A549 (cell line): ENCODE measurements at regions not wholly inside any gene's neighbourhood (a gene's known extent, or its start where the extent isn't known, plus 50 kb on each side); places are given as distances from the start of the nearest gene placed in this dataset.

Experiments used
- ATAC-seq, 2 experiments: fragments of 200-7000 bp in 1 of 2; fragments of >200 bp in 1 of 2; cut with Nextera tagmentation in 1 of 2; cut with Tn5 transposase in 1 of 2; 3 replicates each; pipeline versions ENCODE4 v1.8.0 to v1.9.1; 2018 to 2020; ENCODE audit warnings: mild to moderate bottlenecking in 1 of 2, moderate library complexity in 1 of 2
- CTCF ChIA-PET: fragments of 300-600 bp; sonication (Branson Sonifier 250); formaldehyde crosslinking; extraction: SDS; loops from one replicate; lab custom pipeline; 2021; ENCODE audit warnings: antibody characterized with exemption, inconsistent platforms; lab: Yijun Ruan, JAX
- POLR2A ChIA-PET: fragments of 350-600 bp; formaldehyde crosslinking; extraction: SDS; loops from one replicate; lab custom pipeline; 2021; ENCODE audit warnings: antibody characterized with exemption, inconsistent platforms; lab: Yijun Ruan, JAX
- DNase-seq, 2 experiments: peaks; one replicate each; pipeline versions ENCODE4 v3.0.0 to v3.0.0-alpha.2; 2011 to 2016; ENCODE audit warnings: low read depth in 1 of 2, low spot score in 1 of 2
- FAIRE-seq: peaks from 2 replicates; lab custom pipeline; 2011; peaks lifted over from hg19 to GRCh38; lab: Jason Lieb, UNC
- H3K27ac ChIP-seq, 2 experiments: fragments of >200 bp; sonication (Bioruptor Twin); formaldehyde crosslinking; 3 replicates each; pipeline ENCODE4 v1.5.1; 2016 to 2017
- H3K4me1 ChIP-seq: fragments of >200 bp; sonication (Bioruptor Twin); formaldehyde crosslinking; 3 replicates; pipeline ENCODE4 v1.6.1; 2016
- H3K4me2 ChIP-seq: fragments of >200 bp; sonication (Bioruptor Twin); formaldehyde crosslinking; 3 replicates; pipeline ENCODE4 v1.6.1; 2016
- H3K4me3 ChIP-seq: fragments of >200 bp; sonication (Bioruptor Twin); formaldehyde crosslinking; 3 replicates; pipeline ENCODE4 v1.5.1; 2016
- H3K9me3 ChIP-seq: fragments of >200 bp; sonication (Bioruptor Twin); formaldehyde crosslinking; 3 replicates; pipeline ENCODE4 v1.6.1; 2016
- ATOH8 ChIP-seq: fragments of 250-450 bp; sonication (Bioruptor Pico); IDR thresholded peaks from 2 replicates; pipeline ENCODE4 v1.5.0; 2020; ENCODE audit warnings: low read depth, mild to moderate bottlenecking, moderate library complexity
- BCL3 ChIP-seq: fragments of >200 bp; sonication (Bioruptor Twin); formaldehyde crosslinking; IDR thresholded peaks from 3 replicates; pipeline ENCODE4 v1.6.1; 2016
- BHLHE40 ChIP-seq: IDR thresholded peaks from 2 replicates; pipeline ENCODE4 v1.6.1; 2012; ENCODE audit warnings: low read depth, low read length, inconsistent platforms
- CHD4 ChIP-seq: fragments of 200-600 bp; sonication (generic); IDR thresholded peaks from 2 replicates; pipeline ENCODE4 v1.6.1; 2016; ENCODE audit warnings: antibody characterized with exemption, mild to moderate bottlenecking, borderline replicate concordance
- ELK1 ChIP-seq: fragments of 150-350 bp; IDR thresholded peaks from 2 replicates; pipeline ENCODE4 v1.6.1; 2014; ENCODE audit warnings: low read depth, mild to moderate bottlenecking, low read length
- FOSB ChIP-seq: fragments of 250-450 bp; sonication (Bioruptor Pico); IDR thresholded peaks from 2 replicates; pipeline ENCODE4 v1.5.0; 2020; ENCODE audit warnings: mild to moderate bottlenecking, moderate library complexity
- HDAC2 ChIP-seq: fragments of 200-600 bp; sonication (generic); IDR thresholded peaks from 2 replicates; pipeline ENCODE4 v1.6.1; 2016
- HEYL ChIP-seq: fragments of 250-450 bp; sonication (Bioruptor Pico); IDR thresholded peaks from 2 replicates; pipeline ENCODE4 v1.8.0; 2021; ENCODE audit warnings: mild to moderate bottlenecking, moderate library complexity
- KDM5A ChIP-seq: fragments of 200-600 bp; sonication (generic); IDR thresholded peaks from 2 replicates; pipeline ENCODE4 v1.6.1; 2016; ENCODE audit warnings: antibody characterized with exemption, mild to moderate bottlenecking
- MAFK ChIP-seq: fragments of 450-650 bp; IDR thresholded peaks from 2 replicates; pipeline ENCODE4 v1.6.1; 2014; ENCODE audit not compliant: partially characterized antibody
- MAX ChIP-seq: IDR thresholded peaks from 2 replicates; pipeline ENCODE4 v1.6.1; 2012
- MYC ChIP-seq: IDR thresholded peaks from 2 replicates; pipeline ENCODE4 v1.6.1; 2012; ENCODE audit warnings: mild to moderate bottlenecking, inconsistent platforms, low read length, improper control_type of control experiment, borderline replicate concordance
- NFE2L2 ChIP-seq: fragments of 150-350 bp; conservative IDR thresholded peaks from 2 replicates; pipeline ENCODE4 v1.6.1; 2014; ENCODE audit warnings: low read length
- NPAS2 ChIP-seq: fragments of 250-450 bp; sonication (Bioruptor Pico); IDR thresholded peaks from 2 replicates; pipeline ENCODE4 v1.8.0; 2022; ENCODE audit warnings: mild to moderate bottlenecking, moderate library complexity, borderline replicate concordance
- PBX3 ChIP-seq: IDR thresholded peaks from 2 replicates; pipeline ENCODE4 v1.6.1; 2012
- RAD21 ChIP-seq, 2 experiments: fragments of >200 bp in 1 of 2; sonication (Bioruptor Twin) in 1 of 2; formaldehyde crosslinking in 1 of 2; IDR thresholded peaks in 1 of 2; conservative IDR thresholded peaks in 1 of 2; 2 replicates in 1 of 2; 3 replicates in 1 of 2; pipeline ENCODE4 v1.6.1; 2012 to 2018; ENCODE audit warnings: inconsistent platforms in 1 of 2
- RARB ChIP-seq: fragments of 250-450 bp; sonication (Bioruptor Pico); IDR thresholded peaks from 2 replicates; pipeline ENCODE4 v1.8.0; 2021; ENCODE audit warnings: mild to moderate bottlenecking, moderate library complexity
- RCOR1 ChIP-seq: fragments of 150-350 bp; IDR thresholded peaks from 2 replicates; pipeline ENCODE4 v1.6.1; 2014; ENCODE audit warnings: antibody characterized with exemption, low read length, low read depth
- REST ChIP-seq: fragments of 200-600 bp; sonication (generic); IDR thresholded peaks from 2 replicates; pipeline ENCODE4 v1.6.1; 2016; ENCODE audit warnings: antibody characterized with exemption, mild to moderate bottlenecking, moderate library complexity
- RFX5 ChIP-seq: fragments of 450-650 bp; IDR thresholded peaks from 2 replicates; pipeline ENCODE4 v1.7.1; 2014; ENCODE audit warnings: antibody characterized with exemption, mild to moderate bottlenecking, moderate library complexity
- USF2 ChIP-seq: fragments of 450-650 bp; IDR thresholded peaks from 2 replicates; pipeline ENCODE4 v1.6.1; 2014; ENCODE audit warnings: antibody characterized with exemption
- ZFP36 ChIP-seq: fragments of 450-650 bp; IDR thresholded peaks from 2 replicates; pipeline ENCODE4 v1.6.1; 2014; ENCODE audit warnings: borderline replicate concordance; ENCODE audit not compliant: partially characterized antibody
- WGBS: methylation state at CpG from one replicate; pipeline ENCODE4 v1.1.6; 2017; ENCODE audit errors: missing lambda C conversion rate; 5-methylcytosine and 5-hydroxymethylcytosine counted together

GRCh38 chr4:44019721-44020120, 428.9 kb downstream of the KCTD8 start (continued):
- TF ChIP-seq ELK1 (no peak), MYC (no peak), NPAS2 (no peak), RAD21 (conservative IDR thresholded peaks at IDR 0.05 in 1 of 2, IDR thresholded peaks at IDR 0.05 in 1 of 2) (no peak), USF2 (no peak), HEYL (CRISPR knock-in tag) (no peak), MAFK (no peak)

GRCh38 chr4:44025376-44026020, 423.1 kb downstream of the KCTD8 start:
- H3K4me1 ChIP-seq: no peaks in the 10 kb centered on the region
- ATAC-seq (no peak), FAIRE-seq (no peak), DNase-seq (no peak)
- H3K9me3 ChIP-seq: no peaks in the 10 kb centered on the region
- POLR2A ChIA-PET: no interaction called here
- 22% methylated on average over 3 of the region's 3 CpGs for WGBS
- H3K27ac ChIP-seq: no peak overlapping the region
- CTCF ChIA-PET: no interaction called here
- TF ChIP-seq PBX3 (no peak), BHLHE40 (no peak), BCL3 (no peak), REST (no peak), MAX (no peak), KDM5A (no peak), RARB (no peak), NPAS2 (no peak), NFE2L2 (no peak), RCOR1 (no peak), ZFP36 (no peak), RFX5 (no peak), FOSB (CRISPR knock-in tag) (no peak), ATOH8 (CRISPR knock-in tag) (no peak), CHD4 (no peak), HDAC2 (no peak)
- no peak overlapping the region for H3K4me3 ChIP-seq
- H3K4me2 ChIP-seq: no peak overlapping the region
